Activated gamma-delta T cell (primary cell): ENCODE measurements at regions not wholly inside any gene's neighbourhood (a gene's known extent, or its start where the extent isn't known, plus 50 kb on each side); places are given as distances from the start of the nearest gene placed in this dataset.
"Not testable (repeated sequence)": the region's sequence is repeated elsewhere in the genome, so short reads cannot be mapped to it uniquely, and the experiment has no call there.

Source experiments
- DNase-seq: peaks from one replicate; lab custom pipeline; 2025; lab: John Stamatoyannopoulos, UW

GRCh38 chr5:21603796-21604195, 1249.3 kb downstream of the CDH12 start:
- no peak for DNase-seq

- no peak for DNase-seq
Observed at GRCh38 chr5:21594566-21594965, 1258.6 kb downstream of the CDH12 start.

DNA sequence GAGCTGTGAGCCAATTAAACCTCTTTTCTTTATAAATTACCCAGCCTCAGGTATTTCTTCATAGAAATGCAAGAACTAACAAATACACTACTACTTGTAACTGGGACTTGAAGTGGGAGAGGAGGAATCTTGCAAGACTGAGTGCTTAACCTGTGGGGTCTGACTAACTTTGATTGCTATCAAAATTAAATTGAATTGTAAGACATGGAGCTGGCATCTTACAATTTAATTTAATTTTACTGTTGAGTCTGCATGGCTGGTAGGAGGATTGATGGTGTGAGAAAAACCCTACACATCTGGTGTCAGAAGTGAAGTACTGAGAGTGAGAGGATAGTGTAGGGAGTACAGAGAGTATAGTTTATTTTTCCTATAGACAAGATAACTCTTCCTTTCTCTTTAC, 1259.9 kb downstream of the CDH12 start:
- no peak for DNase-seq

GRCh38 chr5:21581508-21581907, 1271.6 kb downstream of the CDH12 start:
- DNase-seq = no peak

GRCh38 chr5:21574961-21575360, 1278.2 kb downstream of the CDH12 start:
- DNase-seq = no peak

DNA sequence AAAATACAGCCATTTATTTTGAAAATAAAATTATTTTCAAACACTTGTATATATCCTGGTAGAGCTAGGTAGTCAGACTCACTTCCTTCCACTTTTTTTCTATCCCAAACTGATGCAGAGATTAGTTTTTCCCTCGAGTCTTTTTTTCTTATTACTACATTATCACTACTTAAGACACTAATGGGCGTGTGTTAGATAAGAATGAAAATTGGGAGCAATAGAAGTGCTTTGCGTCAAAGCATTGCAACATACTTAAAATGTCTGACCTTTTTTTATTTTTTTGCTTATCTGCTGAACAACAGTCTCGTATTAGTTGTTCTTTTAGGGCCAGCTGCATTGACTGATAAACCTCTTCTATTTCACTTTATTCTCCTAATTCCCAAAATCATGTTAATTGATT, 1278.7 kb downstream of the CDH12 start:
- DNase-seq = no peak

GRCh38 chr5:21573416-21574314, 1279.5 kb downstream of the CDH12 start:
- no peak for DNase-seq

- not testable (repeated sequence) for DNase-seq
Observed at GRCh38 chr5:21571196-21571595, 1281.9 kb downstream of the CDH12 start.

GRCh38 chr5:21559109-21559508, 1294.0 kb downstream of the CDH12 start:
- not testable (repeated sequence) for DNase-seq

- not testable (repeated sequence) for DNase-seq
Observed at GRCh38 chr5:21552263-21552662, 1300.9 kb downstream of the CDH12 start.

GRCh38 chr5:21550916-21551315, 1302.2 kb downstream of the CDH12 start:
- DNase-seq = not testable (repeated sequence)

- DNase-seq = not testable (repeated sequence)
Observed at GRCh38 chr5:21547656-21548055, 1305.5 kb downstream of the CDH12 start.

- DNase-seq = not testable (repeated sequence)
Observed at GRCh38 chr5:21535114-21535513, 1318.0 kb downstream of the CDH12 start.

DNA sequence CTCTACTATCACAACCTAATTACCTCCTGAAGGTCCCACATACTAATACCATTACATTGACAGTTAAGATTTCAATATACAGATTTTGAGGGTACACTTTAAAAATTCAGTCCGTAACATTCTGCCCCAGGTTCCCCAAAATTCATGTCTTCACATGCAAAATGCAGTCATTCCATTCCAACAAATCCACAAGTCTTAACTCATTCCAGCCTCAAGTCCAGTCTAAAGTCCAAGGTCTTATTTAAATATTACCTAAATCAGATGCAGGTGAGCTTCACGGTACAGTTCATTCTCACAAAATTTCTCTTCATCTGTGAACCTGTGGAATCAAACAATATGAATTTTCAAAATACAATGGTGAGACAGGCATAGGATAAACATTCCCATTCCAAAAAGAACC, 1332.0 kb downstream of the CDH12 start:
- DNase-seq = not testable (repeated sequence)

DNA sequence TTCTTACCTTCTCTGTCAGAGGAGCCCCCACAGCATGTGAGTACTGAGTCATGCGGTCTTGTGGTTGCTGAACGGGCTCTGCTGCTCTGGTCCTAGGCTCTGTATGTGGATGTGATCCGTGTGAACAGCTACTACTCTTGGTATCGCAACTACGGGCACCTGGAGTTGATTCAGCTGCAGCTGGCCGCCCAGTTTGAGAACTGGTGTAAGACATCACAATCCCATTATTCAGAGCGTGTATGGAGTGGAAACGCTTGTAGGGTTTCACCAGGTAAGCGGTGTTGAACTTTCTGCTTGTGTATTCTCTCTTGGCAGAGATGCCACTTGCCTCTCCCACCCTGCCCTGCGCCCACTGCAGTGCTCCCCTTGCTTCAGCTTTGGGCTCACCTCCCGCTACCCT, 1356.2 kb downstream of the CDH12 start:
- DNase-seq = not testable (repeated sequence)

DNA sequence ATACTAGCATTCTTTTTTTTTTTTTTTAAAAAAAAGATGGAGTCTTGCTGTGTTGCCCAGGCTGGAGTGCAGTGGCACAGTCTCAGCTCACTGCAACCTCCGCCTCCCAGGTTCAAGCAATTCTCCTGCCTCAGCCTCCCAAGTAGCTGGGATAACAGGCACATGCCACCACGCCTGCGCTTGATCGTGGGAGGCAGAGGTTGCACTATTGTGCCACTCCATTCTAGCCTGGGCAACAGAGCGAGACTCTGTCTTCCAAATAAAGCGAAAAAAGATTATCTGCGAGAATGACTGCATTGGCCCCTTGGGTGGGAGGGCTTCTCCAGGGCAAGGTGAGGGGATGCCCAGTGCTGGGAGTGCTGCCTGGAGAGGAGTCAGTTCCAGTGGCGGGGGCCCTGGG, 1357.1 kb downstream of the CDH12 start:
- not testable (repeated sequence) for DNase-seq

- DNase-seq = not testable (repeated sequence)
Observed at GRCh38 chr5:21495235-21495634, 1357.9 kb downstream of the CDH12 start.

GRCh38 chr5:21494033-21494432, 1359.1 kb downstream of the CDH12 start:
- not testable (repeated sequence) for DNase-seq

GRCh38 chr5:21491182-21491581, 1362.0 kb downstream of the CDH12 start:
- not testable (repeated sequence) for DNase-seq

GRCh38 chr5:21488828-21489227, 1364.3 kb downstream of the CDH12 start:
- DNase-seq = not testable (repeated sequence)

DNA sequence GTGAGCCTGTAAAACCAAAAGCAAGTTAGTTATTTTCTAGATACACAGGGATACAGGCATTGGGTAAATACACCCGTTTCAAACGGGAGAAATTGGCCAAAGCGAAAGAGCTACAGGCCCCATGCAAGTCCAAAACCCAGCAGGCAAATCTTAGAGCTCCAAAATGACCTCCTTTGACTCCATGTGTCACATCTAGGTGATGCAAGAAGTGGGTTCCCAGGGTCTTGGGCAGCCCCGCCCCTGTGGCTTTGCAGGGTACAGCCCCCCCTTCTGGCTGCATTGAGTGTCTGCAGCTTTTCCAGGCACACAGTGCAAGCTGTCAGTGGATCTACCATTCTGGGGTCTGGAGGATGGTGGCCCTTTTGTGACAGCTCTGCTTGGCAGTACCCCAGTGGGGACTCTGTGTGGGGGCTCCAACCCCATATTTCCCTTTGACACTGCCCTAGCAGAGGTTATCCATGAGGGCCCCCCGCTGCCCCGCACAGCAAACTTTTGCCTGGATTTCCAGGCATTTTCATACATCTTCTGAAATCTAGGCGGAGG, 1367.6 kb downstream of the CDH12 start:
- not testable (repeated sequence) for DNase-seq

GRCh38 chr5:21484498-21484889, 1368.7 kb downstream of the CDH12 start:
- not testable (repeated sequence) for DNase-seq

GRCh38 chr5:21483790-21484497, 1369.2 kb downstream of the CDH12 start:
- DNase-seq = not testable (repeated sequence)
